Neuronal stem cell (in vitro differentiated cells): ENCODE measurements at regions not wholly inside any gene's neighbourhood (a gene's known extent, or its start where the extent isn't known, plus 50 kb on each side); places are given as distances from the start of the nearest gene placed in this dataset.

Source experiments
- DNase-seq: peaks from one replicate; pipeline ENCODE4 v3.0.0-alpha.2; 2013; ENCODE audit warnings: low spot score
- H2AFZ ChIP-seq: one replicate; pipeline ENCODE4 v1.6.1; 2013; ENCODE audit warnings: mild to moderate bottlenecking, low read length, inconsistent platforms
- H2AK5ac ChIP-seq: 2 replicates; pipeline ENCODE4 v1.6.1; 2013; ENCODE audit warnings: low read depth, mild to moderate bottlenecking, inconsistent platforms, low read length, moderate library complexity, mixed read lengths
- H2BK120ac ChIP-seq: 2 replicates; pipeline ENCODE4 v1.6.1; 2013; ENCODE audit warnings: low read depth, mild to moderate bottlenecking, inconsistent platforms, low read length, moderate library complexity, mixed read lengths
- H2BK12ac ChIP-seq: one replicate; pipeline ENCODE4 v1.6.1; 2013; ENCODE audit warnings: low read length, inconsistent platforms
- H2BK15ac ChIP-seq: 2 replicates; pipeline ENCODE4 v1.6.1; 2013; ENCODE audit warnings: mild to moderate bottlenecking, low read length, inconsistent platforms, mixed read lengths
- H2BK5ac ChIP-seq: one replicate; pipeline ENCODE4 v1.6.1; 2013; ENCODE audit warnings: inconsistent platforms, mild to moderate bottlenecking, low read length, moderate library complexity
- H3K14ac ChIP-seq: one replicate; pipeline ENCODE4 v1.6.1; 2013; ENCODE audit warnings: low read length, inconsistent platforms
- H3K18ac ChIP-seq: 2 replicates; pipeline ENCODE4 v1.6.1; 2013; ENCODE audit warnings: low read length, inconsistent platforms
- H3K23ac ChIP-seq: 2 replicates; pipeline ENCODE4 v1.6.1; 2013; ENCODE audit warnings: low read depth, mild to moderate bottlenecking, mixed read lengths, low read length, inconsistent platforms; ENCODE audit not compliant: poor library complexity
- H3K27ac ChIP-seq: replicated peaks from 3 replicates; pipeline ENCODE4 v1.5.1; 2013; ENCODE audit warnings: low read length, inconsistent platforms
- H3K27me3 ChIP-seq, 3 experiments: 2 replicates each; pipeline ENCODE4 v1.6.1; 2013; ENCODE audit warnings: low read length in 3 of 3, mild to moderate bottlenecking in 2 of 3, inconsistent platforms in 1 of 3, low read depth in 1 of 3, mixed read lengths in 1 of 3, moderate library complexity in 1 of 3; ENCODE audit not compliant: control insufficient read depth in 3 of 3, insufficient read depth in 3 of 3
- H3K36me3 ChIP-seq, 2 donors: replicated peaks in 1 of 2; 2 replicates each; pipeline ENCODE4 v1.6.1; 2013; ENCODE audit warnings: low read length in 2 of 2; ENCODE audit not compliant: control insufficient read depth in 2 of 2, insufficient read depth in 2 of 2
- H3K4ac ChIP-seq: 2 replicates; pipeline ENCODE4 v1.6.1; 2013; ENCODE audit warnings: inconsistent platforms, mild to moderate bottlenecking, low read length, moderate library complexity
- H3K4me1 ChIP-seq, 2 donors: 1 replicate in 1 of 2; 2 replicates in 1 of 2; pipeline ENCODE4 v1.6.1; 2013; ENCODE audit warnings: low read length in 2 of 2, low read depth in 1 of 2; ENCODE audit not compliant: control insufficient read depth in 2 of 2, insufficient read depth in 1 of 2
- H3K4me2 ChIP-seq: one replicate; pipeline ENCODE4 v1.6.1; 2013; ENCODE audit warnings: mild to moderate bottlenecking, low read length, inconsistent platforms; ENCODE audit not compliant: insufficient read depth, poor library complexity, severe bottlenecking
- H3K4me3 ChIP-seq, 2 donors: 2 replicates each; pipeline ENCODE4 v1.5.1; 2013; ENCODE audit warnings: low read length in 2 of 2, mild to moderate bottlenecking in 2 of 2, inconsistent platforms in 1 of 2, moderate library complexity in 1 of 2
- H3K79me1 ChIP-seq: one replicate; pipeline ENCODE4 v1.6.1; 2013; ENCODE audit warnings: low read depth, mild to moderate bottlenecking, inconsistent platforms, low read length, moderate library complexity
- H3K9ac ChIP-seq: one replicate; pipeline ENCODE4 v1.6.1; 2013; ENCODE audit warnings: mild to moderate bottlenecking, low read depth, low read length, inconsistent platforms; ENCODE audit not compliant: poor library complexity
- H3K9me3 ChIP-seq, 2 donors: replicated peaks in 1 of 2; 2 replicates each; pipeline versions ENCODE3 to v1.6.1; 2013; ENCODE audit warnings: low read length in 2 of 2, mild to moderate bottlenecking in 2 of 2, inconsistent platforms in 1 of 2, low read depth in 1 of 2, mixed read lengths in 1 of 2, moderate library complexity in 1 of 2; ENCODE audit not compliant: control insufficient read depth in 2 of 2, insufficient read depth in 1 of 2
- H4K8ac ChIP-seq: one replicate; pipeline ENCODE4 v1.6.1; 2013; ENCODE audit warnings: low read depth, mild to moderate bottlenecking, inconsistent platforms, low read length, moderate library complexity
- H4K91ac ChIP-seq: one replicate; pipeline ENCODE4 v1.6.1; 2013; ENCODE audit warnings: low read length, low read depth, mild to moderate bottlenecking, inconsistent platforms; ENCODE audit not compliant: poor library complexity
- WGBS, 2 donors: extraction: QIAGEN DNeasy Blood & Tissue Kit; methylation state at CpG; one replicate each; pipeline ENCODE4 v1.1.7; 2013; ENCODE audit warnings: missing lambda C conversion rate in 2 of 2, mixed read lengths in 1 of 2; ENCODE audit not compliant: insufficient read length in 2 of 2, insufficient replicate concordance in 1 of 2; ENCODE audit errors: extremely low coverage in 2 of 2; 5-methylcytosine and 5-hydroxymethylcytosine counted together

DNA sequence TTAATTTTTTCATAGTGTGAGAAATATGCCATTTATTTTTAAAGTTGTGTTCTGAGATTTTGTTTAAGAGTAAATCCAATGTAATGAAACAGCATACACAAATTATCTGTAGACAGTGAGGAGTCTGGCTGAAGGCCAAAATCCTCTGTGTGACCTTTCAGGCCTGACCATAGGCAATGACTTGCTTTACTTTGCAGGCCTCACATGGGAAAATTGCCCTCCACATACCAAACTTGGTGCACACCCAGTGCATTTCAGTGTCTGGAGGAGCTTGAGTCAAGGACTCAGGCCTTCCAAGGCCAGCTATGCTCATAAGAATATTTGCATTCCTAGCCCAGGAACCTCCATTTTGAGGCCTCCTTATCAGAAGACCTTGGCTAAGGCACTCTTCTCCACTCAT lies 430.1 kb downstream of the GABRG1 start:
- Histone ChIP-seq H3K18ac (no peak overlapping the region), H2BK15ac (no peak overlapping the region), H2BK12ac (no peak overlapping the region), H2AK5ac (no peak overlapping the region), H3K27me3 (no peaks in the 10 kb centered on the region), H3K4me3 (no peak overlapping the region), H3K4me2 (no peak overlapping the region), H3K9me3 (no peaks in the 10 kb centered on the region), H2BK120ac (no peak overlapping the region), H3K14ac (no peak overlapping the region), H3K23ac (no peak overlapping the region), H3K36me3 (no peaks in the 10 kb centered on the region), H3K4ac (no peak overlapping the region), H3K27ac (no peak overlapping the region), H3K79me1 (no peaks in the 10 kb centered on the region), H3K4me1 (no peaks in the 10 kb centered on the region), H3K9ac (no peak overlapping the region), H2AFZ (no peak overlapping the region), H4K8ac (no peak overlapping the region), H4K91ac (no peak overlapping the region), H2BK5ac (no peak overlapping the region)
- no peak for DNase-seq

DNA sequence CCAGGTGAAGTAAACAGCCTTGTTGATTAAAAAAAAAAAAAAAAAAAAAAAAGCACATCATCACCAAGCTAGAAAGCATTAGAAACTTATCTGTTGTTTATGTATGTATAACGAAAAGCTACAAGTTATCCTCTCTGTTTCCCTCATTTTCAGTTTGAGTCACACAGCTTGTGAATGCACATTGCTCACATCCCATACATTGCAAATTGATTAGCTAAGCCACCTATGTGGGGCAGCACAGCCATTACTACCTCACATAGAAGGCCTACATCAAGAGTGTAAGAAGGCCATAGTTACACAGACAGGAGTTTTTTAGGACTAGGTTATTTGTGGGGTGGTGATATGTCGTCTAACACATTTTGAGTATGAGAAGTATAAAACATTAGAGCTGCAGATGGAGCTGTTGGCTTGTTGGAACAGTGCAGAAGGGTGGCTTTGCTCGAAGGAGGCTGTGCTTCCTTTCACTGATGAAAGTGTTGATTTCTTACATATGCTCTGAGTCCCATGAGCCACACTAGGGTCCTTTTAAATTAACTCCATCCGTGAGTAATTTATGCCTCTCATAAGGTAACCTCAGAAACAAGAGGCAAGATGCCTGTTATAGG lies 431.6 kb downstream of the GABRG1 start:
- H3K4me1 ChIP-seq, result no peaks in the 10 kb centered on the region
- no peak overlapping the region for H2BK5ac ChIP-seq
- no peak overlapping the region for H3K27ac ChIP-seq
- no peaks in the 10 kb centered on the region for H3K9me3 ChIP-seq
- H3K4me3 ChIP-seq, result no peak overlapping the region
- WGBS, 2 donors, result no CpG with 5 or more reads among the region's 4 CpGs
- no peaks in the 10 kb centered on the region for H3K36me3 ChIP-seq
- H2BK12ac ChIP-seq, result no peak overlapping the region
- no peak overlapping the region for H3K18ac ChIP-seq
- H4K8ac ChIP-seq, result no peak overlapping the region
- H3K4ac ChIP-seq, result no peak overlapping the region
- no peak overlapping the region for H3K14ac ChIP-seq
- H3K9ac ChIP-seq, result no peak overlapping the region
- no peak overlapping the region for H2BK120ac ChIP-seq
- no peaks in the 10 kb centered on the region for H3K79me1 ChIP-seq
- no peaks in the 10 kb centered on the region for H3K27me3 ChIP-seq
- no peak overlapping the region for H2AK5ac ChIP-seq
- DNase-seq, result no peak
- H3K4me2 ChIP-seq, result no peak overlapping the region
- H3K23ac ChIP-seq, result no peak overlapping the region
- H2AFZ ChIP-seq, result no peak overlapping the region
- no peak overlapping the region for H2BK15ac ChIP-seq
- H4K91ac ChIP-seq, result no peak overlapping the region

DNA sequence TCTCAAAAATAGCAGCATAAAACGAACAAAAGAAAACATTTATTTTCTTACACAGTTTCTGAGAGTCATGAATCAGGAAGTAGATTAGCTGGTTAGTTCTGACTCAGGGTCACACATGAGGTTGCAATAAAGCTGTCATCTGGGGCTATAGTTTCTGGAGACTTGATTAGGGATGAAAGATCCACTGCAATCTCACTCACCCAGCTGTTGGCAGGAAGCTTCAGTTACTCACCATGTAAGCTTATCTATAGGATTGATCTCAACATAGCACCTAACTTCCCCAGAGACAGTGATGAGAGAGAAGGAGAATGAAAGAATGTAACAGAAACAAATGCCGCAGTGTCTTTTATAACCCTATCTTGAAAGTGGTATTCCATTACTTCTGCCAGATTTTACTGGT lies 435.5 kb downstream of the GABRG1 start:
- H2BK120ac ChIP-seq, result no peak overlapping the region
- no peak overlapping the region for H3K4me3 ChIP-seq
- WGBS, 2 donors, result no CpG with 5 or more reads among the region's 2 CpGs
- H2AFZ ChIP-seq, result no peak overlapping the region
- no peak overlapping the region for H3K4ac ChIP-seq
- no peak overlapping the region for H2BK15ac ChIP-seq
- H3K9ac ChIP-seq, result no peak overlapping the region
- H3K14ac ChIP-seq, result no peak overlapping the region
- no peak overlapping the region for H4K91ac ChIP-seq
- H2BK12ac ChIP-seq, result no peak overlapping the region
- H3K18ac ChIP-seq, result no peak overlapping the region
- H4K8ac ChIP-seq, result no peak overlapping the region
- no peak for DNase-seq
- H3K36me3 ChIP-seq, result no peaks in the 10 kb centered on the region
- H3K4me2 ChIP-seq, result no peak overlapping the region
- H3K27me3 ChIP-seq, result no peaks in the 10 kb centered on the region
- no peak overlapping the region for H3K27ac ChIP-seq
- no peak overlapping the region for H2AK5ac ChIP-seq
- H3K79me1 ChIP-seq, result no peaks in the 10 kb centered on the region
- no peaks in the 10 kb centered on the region for H3K4me1 ChIP-seq
- no peak overlapping the region for H2BK5ac ChIP-seq
- H3K23ac ChIP-seq, result no peak overlapping the region
- H3K9me3 ChIP-seq, result no peaks in the 10 kb centered on the region

DNA sequence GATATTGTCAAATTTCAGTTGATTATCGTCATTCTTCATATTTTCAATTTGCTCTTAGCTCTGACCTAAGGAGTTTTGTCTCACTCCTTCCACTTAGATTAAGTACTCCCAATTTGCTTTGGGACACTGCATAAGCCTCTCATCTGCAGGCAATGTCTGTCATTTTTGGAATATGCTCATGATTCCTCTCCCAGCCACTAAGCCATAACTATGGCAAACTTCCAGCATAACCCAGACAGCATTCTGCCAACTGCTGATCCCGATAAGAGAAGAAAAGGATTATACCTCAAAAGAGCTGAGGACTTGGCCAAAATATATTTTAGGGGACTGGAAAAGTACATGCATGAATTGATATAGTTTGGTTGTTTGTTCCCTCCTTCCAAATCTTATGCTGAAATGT lies 444.4 kb downstream of the GABRG1 start:
- no peak overlapping the region for H3K9ac ChIP-seq
- no peak overlapping the region for H3K4me2 ChIP-seq
- no CpG with 5 or more reads among the region's 2 CpGs for WGBS, 2 donors
- H4K8ac ChIP-seq, result no peak overlapping the region
- H3K9me3 ChIP-seq, result no peaks in the 10 kb centered on the region
- no peak overlapping the region for H3K14ac ChIP-seq
- no peak overlapping the region for H3K4ac ChIP-seq
- H3K4me1 ChIP-seq, result no peaks in the 10 kb centered on the region
- H2BK5ac ChIP-seq, result no peak overlapping the region
- no peak overlapping the region for H2BK120ac ChIP-seq
- no peaks in the 10 kb centered on the region for H3K79me1 ChIP-seq
- no peak overlapping the region for H2BK12ac ChIP-seq
- H2AK5ac ChIP-seq, result no peak overlapping the region
- no peaks in the 10 kb centered on the region for H3K27me3 ChIP-seq
- H3K18ac ChIP-seq, result no peak overlapping the region
- H3K36me3 ChIP-seq, result no peaks in the 10 kb centered on the region
- DNase-seq, result no peak
- H3K27ac ChIP-seq, result no peak overlapping the region
- H3K23ac ChIP-seq, result no peak overlapping the region
- H2AFZ ChIP-seq, result no peak overlapping the region
- no peak overlapping the region for H4K91ac ChIP-seq
- H2BK15ac ChIP-seq, result no peak overlapping the region
- no peak overlapping the region for H3K4me3 ChIP-seq
